ENCODE measurements at regions not wholly inside any gene's neighbourhood (a gene's known extent, or its start where the extent isn't known, plus 50 kb on each side); places are given as distances from the start of the nearest gene placed in this dataset.

DNA sequence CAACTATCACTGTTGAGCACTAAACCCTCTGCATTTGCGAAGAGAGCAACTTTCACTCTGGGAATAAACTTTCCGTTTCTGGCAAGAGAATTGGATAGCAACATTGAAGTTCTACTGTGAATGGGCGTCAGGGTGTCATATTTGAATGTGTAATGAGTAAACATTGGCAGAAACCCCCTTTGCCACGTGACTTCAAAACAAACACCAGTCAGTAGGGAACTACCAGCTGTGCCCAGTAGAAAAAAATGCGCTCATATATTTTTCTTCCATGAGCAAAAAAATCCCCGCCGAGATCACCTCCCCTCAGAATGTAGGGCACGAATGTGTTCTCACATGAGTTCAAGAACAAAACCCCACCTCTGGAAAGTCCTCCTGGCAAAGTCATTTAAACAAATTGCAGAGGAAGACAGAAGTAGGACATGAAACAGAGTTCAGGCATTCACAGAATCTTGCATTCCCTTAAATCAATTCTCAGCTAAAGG lies 80.6 kb downstream of the BTG1 start:
- Histone ChIP-seq H3K4me3 (ENCODE audit: low read depth in 1 of 3, low read length in 3 of 3) (peak overlapping the region in 2 of 3 donors; percentile 5 to 38), H3K36me3 (ENCODE audit: control insufficient read depth in 4 of 4, insufficient read depth in 3 of 4, low read depth in 1 of 4, low read length in 3 of 4) (no peaks in the 10 kb centered on the region), H3K27me3 (ENCODE audit: control insufficient read depth in 4 of 4, insufficient read depth in 4 of 4, low read length in 3 of 4) (no peaks in the 10 kb centered on the region), H3K9me3 (ENCODE audit: control insufficient read depth in 4 of 4, low read length in 3 of 4) (no peaks in the 10 kb centered on the region), H3K9ac (ENCODE audit: low read depth in 1 of 2, low read length in 2 of 2) (peak overlapping the region in 1 of 2 donors; percentile 31), H3K27ac (ENCODE audit: low read depth in 1 of 2, low read length in 2 of 2) (peak overlapping the region; percentile 74 to 81), H3K4me1 (ENCODE audit: control insufficient read depth in 4 of 4, insufficient read depth in 4 of 4, low read length in 3 of 4) (peaks cover 9 to 35% (median 32%) of the 10 kb centered on the region in 4 donors)
- TF ChIP-seq, protein P1, sequence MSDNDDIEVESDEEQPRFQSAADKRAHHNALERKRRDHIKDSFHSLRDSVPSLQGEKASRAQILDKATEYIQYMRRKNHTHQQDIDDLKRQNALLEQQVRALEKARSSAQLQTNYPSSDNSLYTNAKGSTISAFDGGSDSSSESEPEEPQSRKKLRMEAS (IDR thresholded peaks at IDR 0.05): no peak
- TF ChIP-seq SP1 (IDR thresholded peaks at IDR 0.05): peak; percentile 49
- no peak for TF ChIP-seq NR2F2 (IDR thresholded peaks at IDR 0.05)
- peak in 1 of 2 donors; percentile 46 for TF ChIP-seq HNF4A (conservative IDR thresholded peaks at IDR 0.05)
- no peak for TF ChIP-seq EGR1 (IDR thresholded peaks at IDR 0.05; ENCODE audit: low read depth in 2 of 2)
- TF ChIP-seq, protein P2, sequence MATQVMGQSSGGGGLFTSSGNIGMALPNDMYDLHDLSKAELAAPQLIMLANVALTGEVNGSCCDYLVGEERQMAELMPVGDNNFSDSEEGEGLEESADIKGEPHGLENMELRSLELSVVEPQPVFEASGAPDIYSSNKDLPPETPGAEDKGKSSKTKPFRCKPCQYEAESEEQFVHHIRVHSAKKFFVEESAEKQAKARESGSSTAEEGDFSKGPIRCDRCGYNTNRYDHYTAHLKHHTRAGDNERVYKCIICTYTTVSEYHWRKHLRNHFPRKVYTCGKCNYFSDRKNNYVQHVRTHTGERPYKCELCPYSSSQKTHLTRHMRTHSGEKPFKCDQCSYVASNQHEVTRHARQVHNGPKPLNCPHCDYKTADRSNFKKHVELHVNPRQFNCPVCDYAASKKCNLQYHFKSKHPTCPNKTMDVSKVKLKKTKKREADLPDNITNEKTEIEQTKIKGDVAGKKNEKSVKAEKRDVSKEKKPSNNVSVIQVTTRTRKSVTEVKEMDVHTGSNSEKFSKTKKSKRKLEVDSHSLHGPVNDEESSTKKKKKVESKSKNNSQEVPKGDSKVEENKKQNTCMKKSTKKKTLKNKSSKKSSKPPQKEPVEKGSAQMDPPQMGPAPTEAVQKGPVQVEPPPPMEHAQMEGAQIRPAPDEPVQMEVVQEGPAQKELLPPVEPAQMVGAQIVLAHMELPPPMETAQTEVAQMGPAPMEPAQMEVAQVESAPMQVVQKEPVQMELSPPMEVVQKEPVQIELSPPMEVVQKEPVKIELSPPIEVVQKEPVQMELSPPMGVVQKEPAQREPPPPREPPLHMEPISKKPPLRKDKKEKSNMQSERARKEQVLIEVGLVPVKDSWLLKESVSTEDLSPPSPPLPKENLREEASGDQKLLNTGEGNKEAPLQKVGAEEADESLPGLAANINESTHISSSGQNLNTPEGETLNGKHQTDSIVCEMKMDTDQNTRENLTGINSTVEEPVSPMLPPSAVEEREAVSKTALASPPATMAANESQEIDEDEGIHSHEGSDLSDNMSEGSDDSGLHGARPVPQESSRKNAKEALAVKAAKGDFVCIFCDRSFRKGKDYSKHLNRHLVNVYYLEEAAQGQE (IDR thresholded peaks at IDR 0.05): peak; percentile 65
- no peak for TF ChIP-seq GABPA (IDR thresholded peaks at IDR 0.05 in 1 of 2, conservative IDR thresholded peaks at IDR 0.05 in 1 of 2)
- TF ChIP-seq HNF4G (IDR thresholded peaks at IDR 0.05): no peak
- peak; percentile 87 for TF ChIP-seq FOXA1 (IDR thresholded peaks at IDR 0.05)
- TF ChIP-seq RAD21 (IDR thresholded peaks at IDR 0.05): peak; percentile 39 to 45
- TF ChIP-seq YY1 (IDR thresholded peaks at IDR 0.05): peak; percentile 70
- TF ChIP-seq, protein P3, sequence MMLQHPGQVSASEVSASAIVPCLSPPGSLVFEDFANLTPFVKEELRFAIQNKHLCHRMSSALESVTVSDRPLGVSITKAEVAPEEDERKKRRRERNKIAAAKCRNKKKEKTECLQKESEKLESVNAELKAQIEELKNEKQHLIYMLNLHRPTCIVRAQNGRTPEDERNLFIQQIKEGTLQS (IDR thresholded peaks at IDR 0.05): no peak
- TF ChIP-seq, protein P4, sequence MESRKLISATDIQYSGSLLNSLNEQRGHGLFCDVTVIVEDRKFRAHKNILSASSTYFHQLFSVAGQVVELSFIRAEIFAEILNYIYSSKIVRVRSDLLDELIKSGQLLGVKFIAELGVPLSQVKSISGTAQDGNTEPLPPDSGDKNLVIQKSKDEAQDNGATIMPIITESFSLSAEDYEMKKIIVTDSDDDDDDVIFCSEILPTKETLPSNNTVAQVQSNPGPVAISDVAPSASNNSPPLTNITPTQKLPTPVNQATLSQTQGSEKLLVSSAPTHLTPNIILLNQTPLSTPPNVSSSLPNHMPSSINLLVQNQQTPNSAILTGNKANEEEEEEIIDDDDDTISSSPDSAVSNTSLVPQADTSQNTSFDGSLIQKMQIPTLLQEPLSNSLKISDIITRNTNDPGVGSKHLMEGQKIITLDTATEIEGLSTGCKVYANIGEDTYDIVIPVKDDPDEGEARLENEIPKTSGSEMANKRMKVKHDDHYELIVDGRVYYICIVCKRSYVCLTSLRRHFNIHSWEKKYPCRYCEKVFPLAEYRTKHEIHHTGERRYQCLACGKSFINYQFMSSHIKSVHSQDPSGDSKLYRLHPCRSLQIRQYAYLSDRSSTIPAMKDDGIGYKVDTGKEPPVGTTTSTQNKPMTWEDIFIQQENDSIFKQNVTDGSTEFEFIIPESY (IDR thresholded peaks at IDR 0.05): peak; percentile 25
- no peak for TF ChIP-seq TAF1 (conservative IDR thresholded peaks at IDR 0.05)
- TF ChIP-seq, protein P5, sequence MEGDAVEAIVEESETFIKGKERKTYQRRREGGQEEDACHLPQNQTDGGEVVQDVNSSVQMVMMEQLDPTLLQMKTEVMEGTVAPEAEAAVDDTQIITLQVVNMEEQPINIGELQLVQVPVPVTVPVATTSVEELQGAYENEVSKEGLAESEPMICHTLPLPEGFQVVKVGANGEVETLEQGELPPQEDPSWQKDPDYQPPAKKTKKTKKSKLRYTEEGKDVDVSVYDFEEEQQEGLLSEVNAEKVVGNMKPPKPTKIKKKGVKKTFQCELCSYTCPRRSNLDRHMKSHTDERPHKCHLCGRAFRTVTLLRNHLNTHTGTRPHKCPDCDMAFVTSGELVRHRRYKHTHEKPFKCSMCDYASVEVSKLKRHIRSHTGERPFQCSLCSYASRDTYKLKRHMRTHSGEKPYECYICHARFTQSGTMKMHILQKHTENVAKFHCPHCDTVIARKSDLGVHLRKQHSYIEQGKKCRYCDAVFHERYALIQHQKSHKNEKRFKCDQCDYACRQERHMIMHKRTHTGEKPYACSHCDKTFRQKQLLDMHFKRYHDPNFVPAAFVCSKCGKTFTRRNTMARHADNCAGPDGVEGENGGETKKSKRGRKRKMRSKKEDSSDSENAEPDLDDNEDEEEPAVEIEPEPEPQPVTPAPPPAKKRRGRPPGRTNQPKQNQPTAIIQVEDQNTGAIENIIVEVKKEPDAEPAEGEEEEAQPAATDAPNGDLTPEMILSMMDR (IDR thresholded peaks at IDR 0.05; ENCODE audit: low read depth, low read length, missing input control): peak; percentile 25
- TF ChIP-seq FOXA2 (IDR thresholded peaks at IDR 0.05): peak; percentile 91
- peak in 1 of 2 donors; percentile 7 for TF ChIP-seq JUND (IDR thresholded peaks at IDR 0.05)
- TF ChIP-seq RXRA (IDR thresholded peaks at IDR 0.05): peak; percentile 16 to 63
- 18% methylated on average over 8 of the region's 8 CpGs for WGBS
- DNase-seq (ENCODE audit: low spot score): no peak

Data from liver (tissue), 8 donors.